OCI-LY7 (cell line): ENCODE measurements at regions not wholly inside any gene's neighbourhood (a gene's known extent, or its start where the extent isn't known, plus 50 kb on each side); places are given as distances from the start of the nearest gene placed in this dataset.

Experiments used
- EZH2phosphoT487 ChIP-seq: fragments of 200-600 bp; sonication (generic); IDR thresholded peaks from 2 replicates; pipeline ENCODE4 v1.6.1; 2018; ENCODE audit warnings: low read depth, borderline replicate concordance, mild to moderate bottlenecking, mixed run types, antibody characterized with exemption, low read length, moderate library complexity, mixed read lengths
- TF ChIP-seq, protein P1 (sequence below): fragments of 200-600 bp; sonication (generic); conservative IDR thresholded peaks from 2 replicates; pipeline ENCODE4 v1.5.1; 2014; ENCODE audit warnings: mild to moderate bottlenecking, antibody characterized with exemption, low read length, moderate library complexity, mixed read lengths

- no peak for TF ChIP-seq EZH2phosphoT487
- TF ChIP-seq, protein P1, sequence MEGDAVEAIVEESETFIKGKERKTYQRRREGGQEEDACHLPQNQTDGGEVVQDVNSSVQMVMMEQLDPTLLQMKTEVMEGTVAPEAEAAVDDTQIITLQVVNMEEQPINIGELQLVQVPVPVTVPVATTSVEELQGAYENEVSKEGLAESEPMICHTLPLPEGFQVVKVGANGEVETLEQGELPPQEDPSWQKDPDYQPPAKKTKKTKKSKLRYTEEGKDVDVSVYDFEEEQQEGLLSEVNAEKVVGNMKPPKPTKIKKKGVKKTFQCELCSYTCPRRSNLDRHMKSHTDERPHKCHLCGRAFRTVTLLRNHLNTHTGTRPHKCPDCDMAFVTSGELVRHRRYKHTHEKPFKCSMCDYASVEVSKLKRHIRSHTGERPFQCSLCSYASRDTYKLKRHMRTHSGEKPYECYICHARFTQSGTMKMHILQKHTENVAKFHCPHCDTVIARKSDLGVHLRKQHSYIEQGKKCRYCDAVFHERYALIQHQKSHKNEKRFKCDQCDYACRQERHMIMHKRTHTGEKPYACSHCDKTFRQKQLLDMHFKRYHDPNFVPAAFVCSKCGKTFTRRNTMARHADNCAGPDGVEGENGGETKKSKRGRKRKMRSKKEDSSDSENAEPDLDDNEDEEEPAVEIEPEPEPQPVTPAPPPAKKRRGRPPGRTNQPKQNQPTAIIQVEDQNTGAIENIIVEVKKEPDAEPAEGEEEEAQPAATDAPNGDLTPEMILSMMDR, result no peak
Observed at GRCh38 chr6:111939902-111940301, 66.7 kb upstream of the FYN start.
